ENCODE measurements at regions not wholly inside any gene's neighbourhood (a gene's known extent, or its start where the extent isn't known, plus 50 kb on each side); places are given as distances from the start of the nearest gene placed in this dataset.

DNA sequence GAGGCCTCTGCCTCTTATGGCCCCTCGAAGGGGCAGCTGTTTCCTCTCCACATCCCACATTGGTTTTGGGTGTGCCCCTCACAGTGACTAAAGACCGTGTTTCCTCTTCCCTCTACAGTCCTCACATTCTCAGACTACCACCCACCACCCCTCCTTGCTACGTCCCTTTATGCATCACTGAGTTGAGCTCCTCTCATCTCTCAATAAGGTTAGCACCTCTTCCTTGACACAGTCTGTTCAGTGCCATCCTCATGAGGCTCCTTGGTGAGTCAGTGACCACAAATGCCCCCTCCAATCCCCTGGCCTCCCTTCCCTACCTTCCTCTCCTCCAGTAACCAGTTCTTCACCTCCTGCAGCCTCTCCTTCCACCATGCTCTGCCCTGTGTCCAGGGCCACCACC lies 239.1 kb upstream of the MYO3A start:
- H3K36me3 ChIP-seq (replicated peaks in 1 of 2; ENCODE audit: control insufficient read depth in 1 of 2, insufficient read depth in 2 of 2, low read length in 2 of 2): no peaks in the 10 kb centered on the region
- H3K9ac ChIP-seq (ENCODE audit: insufficient read depth, low read length, poor library complexity, severe bottlenecking): no peak overlapping the region
- H3K4me2 ChIP-seq (replicated peaks; ENCODE audit: extremely low read depth, low read length, poor library complexity, severe bottlenecking): no peak overlapping the region
- H3K4me3 ChIP-seq (replicated peaks in 1 of 3; ENCODE audit: low read depth in 2 of 3, low read length in 3 of 3): no peak overlapping the region
- no peaks in the 10 kb centered on the region for H3K9me3 ChIP-seq (replicated peaks in 1 of 2; ENCODE audit: control insufficient read depth in 1 of 2, insufficient read depth in 1 of 2, low read length in 2 of 2)
- no peak for DNase-seq
- peak overlapping the region in 1 of 2 donors; percentile 7 for H3K4me3 Mint-ChIP-seq
- peaks cover 0 to 4% (median 1%) of the 10 kb centered on the region in 7 donors for H3K9me3 Mint-ChIP-seq
- H3K27ac ChIP-seq (ENCODE audit: low read depth in 1 of 2, low read length in 2 of 2): no peak overlapping the region
- no peaks in the 10 kb centered on the region for H3K27me3 ChIP-seq (ENCODE audit: control insufficient read depth in 2 of 2, insufficient read depth in 2 of 2, low read length in 2 of 2)
- H4K20me1 ChIP-seq (ENCODE audit: insufficient read depth, low read length): no peaks in the 10 kb centered on the region
- peaks cover 7% of the 10 kb centered on the region for H3K4me1 Mint-ChIP-seq
- peaks cover 2 to 6% (median 5%) of the 10 kb centered on the region in 3 donors for H3K27me3 Mint-ChIP-seq (ENCODE audit: low read depth in 3 of 3)
- intact Hi-C loops (cut with micrococcal nuclease): no loop called here
- WGBS (ENCODE audit: insufficient coverage): 6% methylated on average over 3 of the region's 3 CpGs
- H3K79me2 ChIP-seq (ENCODE audit: insufficient read depth, low read length): no peaks in the 10 kb centered on the region
- no peaks in the 10 kb centered on the region for H3K4me1 ChIP-seq (ENCODE audit: control insufficient read depth in 1 of 2, insufficient read depth in 2 of 2, low read length in 2 of 2)
- no peak for TF ChIP-seq CTCF (IDR thresholded peaks at IDR 0.05)
- no peak overlapping the region for H2AFZ ChIP-seq (ENCODE audit: insufficient read depth, low read depth, low read length, poor library complexity, severe bottlenecking)
- H3K27ac Mint-ChIP-seq: no peak overlapping the region
- H3K36me3 Mint-ChIP-seq: no peaks in the 10 kb centered on the region

- 82% methylated on average over 1 of the region's 3 CpGs for WGBS (ENCODE audit: insufficient coverage)
- Histone ChIP-seq H3K27me3 (ENCODE audit: control insufficient read depth in 2 of 2, insufficient read depth in 2 of 2, low read length in 2 of 2) (no peaks in the 10 kb centered on the region), H4K20me1 (ENCODE audit: insufficient read depth, low read length) (no peaks in the 10 kb centered on the region), H3K36me3 (replicated peaks in 1 of 2; ENCODE audit: control insufficient read depth in 1 of 2, insufficient read depth in 2 of 2, low read length in 2 of 2) (no peaks in the 10 kb centered on the region), H3K9ac (ENCODE audit: insufficient read depth, low read length, poor library complexity, severe bottlenecking) (no peak overlapping the region), H3K4me3 (replicated peaks in 1 of 3; ENCODE audit: low read depth in 2 of 3, low read length in 3 of 3) (no peak overlapping the region), H3K79me2 (ENCODE audit: insufficient read depth, low read length) (no peaks in the 10 kb centered on the region), H3K4me1 (ENCODE audit: control insufficient read depth in 1 of 2, insufficient read depth in 2 of 2, low read length in 2 of 2) (no peaks in the 10 kb centered on the region), H3K9me3 (replicated peaks in 1 of 2; ENCODE audit: control insufficient read depth in 1 of 2, insufficient read depth in 1 of 2, low read length in 2 of 2) (no peaks in the 10 kb centered on the region), H3K27ac (ENCODE audit: low read depth in 1 of 2, low read length in 2 of 2) (no peak overlapping the region), H2AFZ (ENCODE audit: insufficient read depth, low read depth, low read length, poor library complexity, severe bottlenecking) (no peak overlapping the region), H3K4me2 (replicated peaks; ENCODE audit: extremely low read depth, low read length, poor library complexity, severe bottlenecking) (no peak overlapping the region)
- TF ChIP-seq CTCF (IDR thresholded peaks at IDR 0.05): no peak
- Mint-ChIP-seq H3K36me3 (no peaks in the 10 kb centered on the region), H3K27me3 (ENCODE audit: low read depth in 3 of 3) (peaks cover 2 to 6% (median 5%) of the 10 kb centered on the region in 3 donors), H3K9me3 (peaks cover 0 to 4% (median 1%) of the 10 kb centered on the region in 7 donors), H3K4me1 (peaks cover 7% of the 10 kb centered on the region), H3K27ac (no peak overlapping the region), H3K4me3 (no peak overlapping the region)
- intact Hi-C loops (cut with micrococcal nuclease): no loop called here
- DNase-seq: no peak
Measured at GRCh38 chr10:25695586-25695985, 238.4 kb upstream of the MYO3A start.
